Medulla oblongata (tissue), 1 donor: ENCODE measurements at regions not wholly inside any gene's neighbourhood (a gene's known extent, or its start where the extent isn't known, plus 50 kb on each side); places are given as distances from the start of the nearest gene placed in this dataset.
A peak's percentile ranks its signal among the peaks of the same experiment; 100 is the strongest.

Experiments used
- DNase-seq: peaks from one replicate; pipeline ENCODE4 v3.0.0-alpha.2; 2015; ENCODE audit errors: extremely low spot score

DNA sequence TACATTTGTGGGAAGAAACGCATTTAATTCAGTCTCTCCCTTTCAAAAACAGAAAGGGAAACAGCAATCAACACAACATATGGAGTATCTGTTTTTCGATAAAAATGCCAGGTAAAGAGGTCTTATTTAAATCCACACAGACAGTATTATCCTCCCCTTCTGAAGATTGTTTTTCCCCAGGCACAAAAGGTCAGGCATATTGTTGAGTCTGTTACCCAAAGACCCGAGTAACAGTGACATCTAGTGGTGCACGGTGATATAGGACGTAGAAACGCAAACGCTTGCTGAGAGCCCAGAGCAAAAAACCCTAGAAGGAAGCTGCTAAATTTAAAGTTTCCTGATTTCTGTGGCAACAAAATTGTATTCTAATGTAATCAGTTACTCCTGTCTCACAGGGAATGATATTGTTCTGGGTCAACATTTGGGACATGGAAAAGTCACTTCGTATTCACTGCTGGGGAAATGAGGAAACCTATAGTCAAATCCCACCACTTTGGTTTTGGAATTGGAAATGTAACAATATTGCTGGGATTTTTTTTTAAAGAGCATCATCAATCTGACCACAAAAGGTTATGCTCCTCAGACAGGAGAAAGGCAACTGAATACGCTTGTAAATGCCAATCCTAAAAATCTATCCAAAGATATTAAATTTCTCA, 312.7 kb upstream of the CCDC54 start:
- DNase-seq, result peak; percentile 97

DNA sequence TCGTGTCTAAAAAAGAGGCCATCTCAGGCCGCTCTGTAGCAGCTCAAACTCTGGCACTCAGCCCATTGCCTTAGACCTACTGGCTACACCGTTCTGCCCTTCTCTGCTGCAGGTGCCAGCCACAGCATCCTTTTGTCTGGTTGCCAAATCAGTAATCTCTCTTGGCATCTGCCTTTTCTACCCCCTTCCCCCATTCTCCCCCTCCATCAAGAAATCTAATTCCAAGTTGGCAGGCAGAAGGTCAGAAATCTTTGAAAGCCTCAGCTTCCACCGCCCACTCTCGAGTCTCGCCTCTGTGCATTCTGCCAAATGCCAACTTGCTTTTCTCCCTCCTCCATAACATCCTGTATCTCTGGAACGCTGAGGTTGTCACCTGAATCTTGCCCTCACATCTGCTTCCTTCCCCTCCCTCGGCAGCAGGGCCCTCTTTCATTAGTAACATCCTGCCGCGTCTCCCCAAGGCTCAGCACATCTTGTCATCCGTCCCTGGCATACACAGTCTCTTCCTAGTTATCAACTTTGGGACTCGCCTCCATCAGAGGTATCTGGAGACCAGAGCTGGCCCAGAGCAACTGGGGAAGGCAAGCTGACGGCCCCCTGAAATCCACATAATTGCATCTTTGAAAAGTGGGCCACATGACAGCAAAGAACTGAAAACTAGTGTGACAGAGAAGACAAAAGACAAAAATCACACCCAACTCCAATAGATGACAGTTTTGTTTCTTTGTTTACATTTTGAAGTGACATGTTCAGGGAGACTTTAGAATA, 312.0 kb upstream of the CCDC54 start:
- DNase-seq, result peak; percentile 45

DNA sequence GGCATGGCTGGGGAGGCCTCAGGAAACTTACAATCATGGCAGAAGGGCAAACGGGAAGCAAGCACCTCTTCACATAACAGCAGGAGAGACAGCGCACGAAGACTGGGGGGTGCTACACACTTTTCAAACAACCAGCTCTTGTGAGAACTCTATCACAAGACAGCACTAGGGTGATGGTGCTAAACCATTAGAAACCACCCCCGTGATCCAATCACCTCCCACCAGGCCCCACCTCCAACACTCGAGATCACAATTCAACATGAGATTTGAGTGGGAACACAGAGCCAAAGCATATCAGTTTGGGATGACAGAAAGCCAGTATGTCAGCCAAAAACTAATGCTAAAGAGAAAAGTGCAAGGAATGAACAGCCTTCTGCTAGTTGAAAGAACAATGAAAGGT, 309.8 kb upstream of the CCDC54 start:
- DNase-seq, result no peak

DNA sequence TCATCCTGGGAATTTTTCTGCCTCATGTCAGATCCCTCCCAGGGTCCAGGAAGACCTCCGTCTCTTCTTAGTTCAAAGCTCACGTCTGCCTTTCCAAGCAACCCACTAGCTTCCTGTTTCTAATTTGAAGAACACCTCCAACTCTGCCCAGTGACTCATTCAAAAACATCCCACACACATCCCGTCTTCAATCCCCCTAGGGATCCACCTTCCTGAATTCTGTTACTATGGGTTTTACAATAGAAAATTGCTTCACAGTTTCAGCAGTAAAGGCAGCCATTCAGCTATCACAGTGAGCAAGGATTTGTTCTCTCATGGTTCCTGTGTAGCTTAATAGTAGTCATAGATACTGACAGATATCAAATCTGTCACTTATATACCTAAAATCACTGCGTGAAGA, 308.3 kb upstream of the CCDC54 start:
- DNase-seq, result no peak

DNA sequence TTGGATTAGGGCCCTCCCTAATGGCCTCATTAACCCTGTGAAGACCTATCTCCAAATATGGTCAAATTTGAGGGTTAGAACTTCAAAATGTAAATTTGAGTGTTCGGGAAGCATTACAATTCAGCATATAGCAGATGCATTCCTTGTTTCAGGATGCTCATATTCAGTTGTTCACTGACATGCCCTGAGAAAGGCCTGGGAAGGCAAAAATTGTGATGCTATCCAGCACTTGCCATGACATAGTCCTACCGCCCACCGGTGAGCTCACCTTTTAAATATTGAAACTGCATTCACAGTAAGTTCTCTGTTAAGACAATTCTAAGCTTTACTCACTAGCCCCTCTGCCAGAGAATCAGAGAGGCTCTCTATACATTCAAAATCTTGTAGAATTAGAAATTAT, 300.3 kb upstream of the CCDC54 start:
- no peak for DNase-seq

DNA sequence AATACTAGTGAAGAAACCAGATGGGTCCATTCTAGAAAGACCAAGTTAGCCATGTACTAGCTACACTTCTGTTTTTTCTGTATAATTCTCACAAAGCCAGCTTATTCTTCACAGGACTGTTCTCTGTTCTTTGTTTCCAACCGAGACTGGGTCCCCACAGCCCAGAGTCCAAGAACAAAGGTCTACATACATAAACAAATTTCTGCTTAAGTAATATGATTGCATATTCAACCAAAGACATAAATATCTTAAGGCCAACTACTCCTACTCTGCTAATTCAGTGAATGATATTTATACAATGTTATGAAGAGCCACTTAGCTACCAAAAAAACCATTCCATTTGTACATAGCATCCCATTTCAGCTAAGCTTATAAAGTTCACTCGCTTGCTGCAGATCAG, 299.8 kb upstream of the CCDC54 start:
- peak; percentile 81 for DNase-seq

DNA sequence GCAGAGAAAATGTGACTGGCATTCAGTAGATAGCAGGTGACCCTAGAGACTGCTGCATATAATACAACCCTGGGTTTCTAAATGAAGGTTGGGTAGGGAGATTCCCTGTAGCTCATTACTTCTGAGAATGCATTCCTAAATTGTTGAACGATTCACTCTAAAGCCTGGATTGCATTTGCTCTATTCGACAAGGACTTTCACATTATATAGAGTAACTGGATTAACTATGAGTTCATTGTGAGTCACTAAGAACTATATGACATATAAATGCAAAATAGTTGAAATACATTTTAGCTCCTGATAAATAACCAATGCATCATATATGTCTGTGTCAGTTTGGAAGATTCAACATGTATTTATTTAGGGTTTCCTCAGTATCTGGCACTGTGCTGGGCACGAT, 294.7 kb upstream of the CCDC54 start:
- DNase-seq, result no peak

DNA sequence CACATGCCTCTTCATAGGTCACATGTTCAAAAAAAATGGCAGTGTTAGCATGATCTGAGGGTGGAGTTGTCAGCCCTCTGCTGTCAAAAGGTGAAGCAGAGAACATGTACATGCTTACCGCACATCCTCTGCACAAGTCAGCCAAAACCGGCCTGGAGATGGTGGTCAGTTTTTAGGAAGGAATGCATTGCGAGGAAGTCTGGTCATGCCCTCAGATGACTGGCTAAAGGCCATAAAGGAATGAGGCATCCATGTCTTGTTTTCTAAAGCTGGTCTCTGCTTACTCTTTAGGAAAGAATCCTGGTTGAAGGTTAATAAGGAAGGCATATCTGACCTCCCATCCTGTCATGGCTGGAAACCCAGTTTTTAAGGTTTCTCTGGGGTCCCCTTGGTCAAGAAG, 292.0 kb upstream of the CCDC54 start:
- no peak for DNase-seq

DNA sequence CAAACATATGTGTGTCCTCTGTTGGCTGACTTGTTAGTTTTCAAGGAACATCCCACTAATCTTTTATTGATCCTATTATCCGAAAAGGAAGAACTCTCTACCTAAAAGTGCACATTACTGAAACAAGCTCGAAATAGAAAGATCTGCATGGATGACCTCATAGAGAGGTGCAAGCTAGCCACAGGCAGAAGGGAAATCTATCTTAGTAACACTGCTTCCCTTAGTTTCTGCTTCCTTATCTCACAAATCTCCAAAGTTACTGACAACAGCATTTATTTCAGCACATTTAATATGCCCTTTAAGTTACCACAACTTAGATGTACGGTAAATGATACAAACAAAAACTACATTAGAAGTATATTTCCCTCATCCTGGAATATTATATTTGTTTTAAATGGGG, 285.1 kb upstream of the CCDC54 start:
- no peak for DNase-seq

DNA sequence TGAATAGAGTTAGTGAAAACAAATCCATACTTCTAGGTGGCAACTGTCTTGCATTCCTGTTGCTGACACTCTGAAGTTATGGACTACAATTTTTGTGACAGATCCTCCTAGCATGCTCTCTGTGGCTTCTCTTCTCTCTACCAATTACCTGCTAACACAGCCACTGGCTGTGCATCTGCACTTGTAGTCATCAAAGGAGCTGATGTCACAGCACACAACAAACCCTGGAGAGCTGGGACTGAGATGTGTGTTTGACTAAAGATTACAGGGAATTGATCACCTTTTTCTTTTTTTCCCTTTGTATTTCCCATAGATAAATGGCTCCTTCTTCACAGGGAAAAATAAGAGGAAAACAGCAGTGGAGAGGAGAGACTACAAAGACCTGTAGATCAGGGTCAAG, 278.4 kb upstream of the CCDC54 start:
- no peak for DNase-seq

DNA sequence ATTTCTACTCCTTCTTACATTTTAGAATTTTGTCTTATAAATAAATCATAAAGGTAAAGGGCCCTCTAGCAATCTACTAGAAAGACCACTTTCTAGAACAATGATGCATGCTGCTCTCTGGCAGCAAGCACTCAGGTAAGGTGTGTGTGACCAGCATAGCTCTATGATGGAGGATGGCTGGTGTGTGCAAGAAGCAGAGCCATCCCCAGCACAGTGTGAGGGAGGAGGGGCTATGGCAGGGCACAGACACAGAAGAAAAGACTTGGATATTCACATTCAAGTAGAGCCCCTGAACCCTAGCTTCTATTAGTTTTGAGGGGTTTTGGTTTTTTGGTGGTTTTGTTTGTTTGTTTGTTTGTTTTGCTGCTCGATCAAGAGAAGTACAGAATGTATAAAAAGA, 277.1 kb upstream of the CCDC54 start:
- DNase-seq, result no peak

DNA sequence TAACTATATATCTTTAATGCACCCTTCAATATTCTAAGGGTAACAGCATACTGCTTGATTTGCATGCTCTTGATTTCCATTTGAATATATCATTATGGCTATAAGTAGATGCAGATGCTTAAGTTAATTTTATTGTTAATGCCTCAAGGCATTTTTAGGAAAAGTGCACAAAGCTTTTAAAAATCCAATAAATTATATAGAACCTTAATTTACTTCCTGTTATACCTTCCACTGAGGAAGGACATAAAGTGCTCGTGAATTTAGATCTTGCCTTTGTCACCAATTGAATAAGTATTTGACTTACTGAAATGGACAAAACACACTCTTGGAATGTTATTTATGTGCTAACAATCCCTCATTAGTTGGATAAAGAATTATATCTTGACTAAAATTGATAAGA, 276.7 kb upstream of the CCDC54 start:
- no peak for DNase-seq

DNA sequence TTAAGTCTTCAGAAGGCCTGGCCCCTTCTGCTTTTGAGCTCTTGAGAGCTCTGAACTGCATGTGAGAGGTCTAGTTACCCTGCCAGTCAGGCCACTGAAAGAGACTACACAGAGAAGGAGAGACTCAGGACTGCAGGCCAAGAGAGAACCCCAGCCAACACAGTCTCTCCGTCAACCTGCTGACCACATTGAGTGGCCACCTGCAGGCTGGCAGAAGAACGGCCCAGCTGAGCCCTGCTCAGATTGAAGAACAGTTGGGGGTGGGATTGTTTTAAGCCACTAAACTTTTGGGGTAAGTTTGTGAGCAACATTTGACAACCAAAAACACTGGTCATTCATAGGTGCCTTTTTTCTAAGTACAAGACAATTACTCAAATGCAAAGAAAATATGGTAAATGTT, 273.5 kb upstream of the CCDC54 start:
- DNase-seq, result no peak

DNA sequence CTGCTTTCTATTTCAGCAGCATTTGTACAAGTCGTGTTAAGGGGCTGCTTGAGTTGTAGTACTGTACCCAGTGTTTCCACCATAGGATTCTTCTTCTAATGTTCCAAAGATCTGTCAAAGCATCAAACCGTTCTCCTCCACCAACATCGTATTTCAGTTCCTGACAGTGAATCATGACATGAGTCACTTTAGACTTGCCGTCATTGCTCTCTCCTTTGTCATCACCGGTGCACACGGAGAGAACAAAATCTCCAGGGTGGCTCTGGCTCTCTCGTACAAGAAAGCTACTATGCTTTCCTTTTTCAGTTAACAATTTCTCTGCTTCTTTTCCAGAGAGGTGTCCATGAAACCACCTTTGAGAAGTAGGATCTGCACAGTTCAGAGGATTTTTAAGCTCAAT, 270.9 kb upstream of the CCDC54 start:
- DNase-seq, result no peak

DNA sequence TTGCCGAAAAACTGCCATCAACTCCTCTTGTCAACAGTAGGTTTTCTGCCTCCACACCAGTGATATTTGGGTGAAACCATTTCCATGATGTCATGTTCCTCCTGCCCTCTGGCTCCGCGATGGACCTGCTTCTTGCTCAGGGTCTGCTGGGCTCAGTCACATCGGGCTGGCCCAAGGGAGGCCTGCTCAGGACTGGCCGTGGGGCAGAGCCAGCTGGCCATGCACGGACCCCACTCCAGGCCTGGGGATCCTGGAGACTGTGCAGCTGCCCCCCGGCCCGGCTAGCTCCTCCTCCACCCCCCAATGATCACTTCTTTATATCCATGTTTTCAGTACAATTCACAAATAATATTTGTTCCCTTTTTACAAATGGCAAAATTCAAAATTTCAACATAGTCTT, 270.3 kb upstream of the CCDC54 start:
- no peak for DNase-seq

DNA sequence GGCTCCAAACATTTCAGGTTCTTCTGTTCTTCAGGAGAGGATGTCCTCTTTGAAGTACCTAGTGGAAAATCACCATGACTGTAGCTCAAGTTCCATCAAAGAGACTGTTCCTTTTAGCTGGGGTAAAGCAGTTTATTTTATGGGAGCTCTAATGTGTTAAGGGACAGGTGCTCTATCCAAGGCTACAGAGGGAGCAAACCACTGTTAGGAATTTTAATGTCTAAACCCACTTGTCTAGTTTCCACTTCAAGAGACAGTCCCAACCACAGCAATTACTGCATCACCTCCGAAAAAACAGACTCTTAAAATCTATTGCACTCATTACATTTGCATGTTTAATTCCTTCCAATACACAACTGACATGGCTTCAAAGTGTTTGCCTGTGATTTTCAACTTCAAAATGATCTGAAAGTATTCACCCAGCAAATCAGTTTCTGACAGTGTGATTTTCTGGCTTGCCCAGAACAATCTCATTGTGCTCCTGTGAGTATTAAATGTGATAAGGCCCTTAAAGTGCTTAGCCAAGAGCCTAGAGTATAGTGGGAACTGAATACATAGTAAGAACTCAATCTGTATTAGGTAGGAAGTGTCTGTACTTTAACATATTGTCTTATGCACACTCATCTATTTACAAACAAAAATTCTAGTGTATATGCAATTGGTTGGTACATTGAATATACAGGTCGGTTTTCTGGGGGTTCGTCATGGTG, 266.5 kb upstream of the CCDC54 start:
- DNase-seq, result no peak

DNA sequence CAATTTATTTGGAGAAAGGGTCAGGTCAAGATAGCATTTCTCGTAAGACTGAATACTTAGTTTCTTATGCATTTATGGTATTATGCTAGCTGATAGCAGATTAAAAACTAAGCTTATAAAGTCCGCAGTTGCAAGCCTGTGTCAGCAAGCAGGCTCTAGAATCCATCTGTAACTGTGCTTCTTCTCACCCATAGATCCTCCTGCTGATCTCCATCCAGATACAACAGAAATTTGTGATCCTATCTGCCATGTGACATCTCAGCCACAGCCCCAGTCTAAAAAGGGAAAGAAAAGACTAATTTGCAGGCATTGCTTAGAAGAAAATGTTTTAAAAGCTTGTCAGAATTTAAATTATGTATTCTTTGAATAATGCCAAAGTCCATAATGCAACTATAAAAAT, 265.4 kb upstream of the CCDC54 start:
- no peak for DNase-seq

DNA sequence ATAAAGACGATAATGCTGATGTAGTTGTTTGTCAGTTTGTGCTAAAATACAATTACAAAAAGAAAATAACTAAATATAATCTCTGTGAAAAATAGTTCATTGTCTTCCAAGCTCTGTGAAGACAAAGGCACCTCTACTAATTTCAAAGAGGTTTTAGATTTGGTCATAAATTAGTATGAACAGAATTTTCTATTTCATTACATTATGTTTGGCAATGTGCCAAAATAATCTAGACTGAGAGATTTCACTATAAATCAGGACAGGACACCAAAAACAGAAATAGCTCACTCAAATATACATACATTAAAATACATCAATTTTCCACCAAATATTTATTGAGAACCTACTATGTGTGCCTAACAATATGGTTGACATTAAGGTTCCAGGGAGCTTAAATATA, 264.9 kb upstream of the CCDC54 start:
- DNase-seq, result no peak

DNA sequence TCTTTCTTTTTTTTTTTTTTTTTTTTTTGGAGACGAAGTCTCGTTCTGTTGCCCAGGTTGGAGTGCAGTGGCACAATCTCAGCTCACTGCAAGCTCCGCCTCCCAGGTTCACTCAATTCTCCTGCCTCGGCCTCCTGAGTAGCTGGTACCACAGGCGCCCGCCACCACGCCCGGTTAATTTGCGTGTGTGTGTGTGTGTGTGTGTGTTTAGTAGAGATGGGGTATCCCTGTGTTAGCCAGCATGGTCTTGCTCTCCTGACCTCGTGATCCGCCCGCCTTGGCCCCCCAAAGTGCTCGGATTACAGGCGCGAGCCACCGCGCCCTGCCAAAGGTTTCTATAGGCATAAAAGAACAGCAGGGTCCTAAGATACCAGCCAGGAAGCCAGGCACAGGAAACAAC, 261.0 kb upstream of the CCDC54 start:
- DNase-seq, result no peak

DNA sequence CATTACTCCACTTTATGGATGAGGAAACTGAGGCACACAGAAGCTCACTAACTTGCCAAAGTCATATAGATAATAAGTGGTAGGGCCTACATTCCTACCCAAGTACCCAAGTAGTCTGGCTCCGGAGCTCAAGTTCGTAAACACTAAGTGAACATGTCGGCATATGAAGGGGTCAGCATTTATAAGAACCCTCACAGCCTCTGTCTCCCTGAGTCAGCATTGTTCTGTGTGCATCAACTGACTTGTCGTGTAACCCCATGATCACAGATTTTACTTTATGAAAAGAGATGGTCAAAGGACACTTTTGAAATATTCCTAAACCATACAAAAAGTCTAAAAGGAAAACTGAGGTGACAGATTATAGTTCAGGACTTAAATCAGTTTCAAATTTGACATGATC, 260.1 kb upstream of the CCDC54 start:
- peak; percentile 17 for DNase-seq

DNA sequence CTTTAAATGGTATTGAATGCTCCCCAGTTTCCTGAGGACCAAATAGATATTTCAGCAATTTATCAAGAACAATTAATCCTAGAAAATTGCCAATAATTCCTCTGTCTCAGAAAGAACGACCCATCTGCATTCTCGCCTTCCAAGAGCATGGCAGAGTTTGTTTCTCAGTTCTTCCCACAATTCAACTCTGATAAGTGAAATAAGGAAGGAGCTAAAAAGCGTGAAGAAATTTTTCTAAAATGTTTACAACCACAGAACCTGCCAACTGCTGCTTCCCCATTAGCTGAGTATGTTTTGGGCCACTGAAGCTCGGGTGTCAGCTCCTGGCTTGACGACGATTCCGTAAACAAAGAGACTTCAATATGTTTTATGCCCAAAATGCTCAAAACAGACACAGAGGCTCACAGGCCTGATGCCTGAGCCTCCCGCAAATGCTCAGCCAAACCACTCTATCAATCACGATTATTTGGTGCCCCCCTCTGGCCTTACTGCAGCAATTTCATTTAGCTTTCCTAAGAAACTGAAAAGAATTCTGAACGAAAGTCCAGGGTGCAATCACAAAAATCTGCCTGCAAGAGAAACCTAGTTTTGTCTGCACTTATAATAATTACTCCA, 259.2 kb upstream of the CCDC54 start:
- peak; percentile 88 for DNase-seq

DNA sequence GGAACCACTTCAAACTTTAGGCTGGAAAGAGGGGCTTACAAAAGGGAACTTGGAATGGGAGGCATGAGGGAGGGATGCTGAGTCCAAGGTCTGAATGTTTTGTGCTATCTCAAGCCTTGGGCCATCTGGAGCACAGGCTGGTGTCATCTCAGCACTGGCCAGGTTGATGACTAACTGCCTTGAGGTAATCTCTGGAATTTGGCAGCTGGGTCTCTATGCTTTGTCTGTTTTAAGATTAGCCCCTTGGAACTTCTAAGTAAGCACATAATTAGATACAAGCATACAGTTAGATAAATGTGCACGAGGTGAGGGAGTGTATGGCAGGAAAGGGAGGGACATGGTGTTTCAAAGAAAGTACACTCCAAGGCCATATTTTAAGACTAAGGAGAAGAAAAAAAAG, 252.4 kb upstream of the CCDC54 start:
- DNase-seq, result no peak

DNA sequence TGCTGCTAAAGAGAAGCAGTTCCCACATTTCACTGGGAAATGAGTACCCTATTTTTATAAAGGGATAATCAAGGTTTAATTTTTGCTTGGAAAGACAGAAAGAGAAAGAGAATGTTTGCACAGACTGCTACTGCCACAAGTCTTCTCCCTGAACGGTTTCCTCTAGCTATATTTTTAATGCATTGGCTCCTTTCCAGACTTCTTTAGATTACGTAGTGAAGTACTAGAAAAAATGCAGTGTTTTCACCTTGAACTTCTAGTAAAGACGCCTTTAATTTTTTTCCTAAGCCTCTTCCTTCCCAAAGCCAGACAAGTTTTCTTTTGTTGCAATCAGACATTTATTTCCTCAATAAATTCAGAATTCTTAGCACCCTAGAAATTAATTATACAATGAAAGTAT, 248.3 kb upstream of the CCDC54 start:
- no peak for DNase-seq
